ENCODE measurements at regions not wholly inside any gene's neighbourhood (a gene's known extent, or its start where the extent isn't known, plus 50 kb on each side); places are given as distances from the start of the nearest gene placed in this dataset.
"Not testable (repeated sequence)": the region's sequence is repeated elsewhere in the genome, so short reads cannot be mapped to it uniquely, and the experiment has no call there.

DNA sequence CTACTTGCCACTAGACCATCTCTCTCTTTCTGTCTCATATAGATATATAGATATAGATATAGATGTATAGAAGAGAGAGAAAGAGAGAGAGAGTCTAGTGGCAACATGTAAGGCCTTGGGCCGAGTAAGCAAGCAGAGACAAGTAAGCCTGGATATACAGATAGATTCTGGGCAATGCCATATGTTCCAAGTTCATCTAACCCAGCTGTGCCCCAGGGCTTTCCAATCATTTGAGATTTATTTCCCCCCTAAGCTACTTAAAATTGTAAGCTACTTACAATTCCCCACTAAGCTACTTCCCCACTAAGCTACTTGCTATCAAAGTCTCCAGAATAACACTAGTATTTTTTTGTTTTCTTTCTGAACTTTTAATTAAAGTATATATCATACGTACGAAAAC is 1094.1 kb downstream of the DNAJB9 start:
- no peak overlapping the region for H2AFZ ChIP-seq (ENCODE audit: control insufficient read depth, low read depth, low read length)
- no peak overlapping the region for H3K27ac ChIP-seq (ENCODE audit: control insufficient read depth, insufficient read depth)
- FAIRE-seq (no peak), DNase-seq (ENCODE audit: low read depth, low spot score) (no peak), ATAC-seq (no peak)
- H3K9me3 ChIP-seq (replicated peaks; ENCODE audit: control insufficient read depth, insufficient read depth, low read length) = no peaks in the 10 kb centered on the region
- in situ Hi-C loops (cut with MboI) (no loop called here), intact Hi-C loops (cut with micrococcal nuclease; ENCODE audit: unreplicated experiment) (no loop called here)
- 26% methylated on average over 3 of the region's 3 CpGs for WGBS (ENCODE audit: insufficient coverage, insufficient replicate concordance, low lambda C conversion rate, missing lambda C conversion rate)
- ChIA-PET POLR2A (no interaction called here), CTCF (no interaction called here), RAD21 (ENCODE audit: unreplicated experiment) (no interaction called here), SMC1A (ENCODE audit: uncharacterized antibody, unreplicated experiment) (interaction anchor here (0.6 kb wide), 1 partner anchor 20 kb away, joined by 3 read pairs; no protein-coding TSS in a partner anchor)
- H3K4me1 ChIP-seq (ENCODE audit: control insufficient read depth, insufficient read depth, low read length) = no peaks in the 10 kb centered on the region
- no peaks in the 10 kb centered on the region for H4K20me1 ChIP-seq (ENCODE audit: control insufficient read depth, insufficient read depth)
- no peak overlapping the region for H3K4me2 ChIP-seq (ENCODE audit: control insufficient read depth, insufficient read depth)
- H3K36me3 ChIP-seq (ENCODE audit: control insufficient read depth in 2 of 2, insufficient read depth in 2 of 2, low read length in 1 of 2) = no peaks in the 10 kb centered on the region
- no peaks in the 10 kb centered on the region for H3K27me3 ChIP-seq (replicated peaks in 1 of 2; ENCODE audit: control insufficient read depth in 2 of 2, insufficient read depth in 2 of 2, low read length in 1 of 2)
- no peak overlapping the region for H3K4me3 ChIP-seq
- TF ChIP-seq NFYA (IDR thresholded peaks at IDR 0.05; ENCODE audit: borderline replicate concordance, low read depth, low read length) = no peak
- TF ChIP-seq CBFB (IDR thresholded peaks at IDR 0.05; ENCODE audit: low read depth) = no peak
- TF ChIP-seq MXI1 (IDR thresholded peaks at IDR 0.05; ENCODE audit: low read depth, low read length) = no peak
- TF ChIP-seq IRF4 (IDR thresholded peaks at IDR 0.05; ENCODE audit: low read depth, low read length) = no peak
- no TSS peak for BruUV-seq (replicated peaks)
- H3K9ac ChIP-seq (ENCODE audit: control insufficient read depth, insufficient read depth, low read length) = no peak overlapping the region
- no peaks in the 10 kb centered on the region for H3K79me2 ChIP-seq (ENCODE audit: control insufficient read depth, insufficient read depth, low read length)

DNA sequence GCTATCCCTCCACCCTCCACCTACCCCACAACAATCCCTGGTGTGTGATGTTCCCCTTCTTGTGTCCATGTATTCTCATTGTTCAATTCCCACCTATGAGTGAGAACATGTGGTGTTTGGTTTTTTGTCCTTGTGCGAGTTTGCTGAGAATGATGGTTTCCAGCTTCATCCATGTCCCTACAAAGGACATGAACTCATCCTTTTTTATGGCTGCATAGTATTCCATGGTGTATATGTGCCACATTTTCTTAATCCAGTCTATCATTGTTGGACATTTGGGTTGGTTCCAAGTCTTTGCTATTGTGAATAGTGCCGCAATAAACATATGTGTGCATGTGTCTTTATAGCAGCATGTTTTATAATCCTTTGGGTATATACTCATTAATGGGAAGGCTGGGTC is 1117.6 kb downstream of the DNAJB9 start:
- DNase-seq (ENCODE audit: low read depth, low spot score); BruUV-seq (replicated peaks); H3K36me3 ChIP-seq (ENCODE audit: control insufficient read depth in 2 of 2, insufficient read depth in 2 of 2, low read length in 1 of 2); H3K9ac ChIP-seq (ENCODE audit: control insufficient read depth, insufficient read depth, low read length); in situ Hi-C loops (cut with MboI); RAD21 ChIA-PET (ENCODE audit: unreplicated experiment); ATAC-seq; intact Hi-C loops (cut with micrococcal nuclease; ENCODE audit: unreplicated experiment); H3K79me2 ChIP-seq (ENCODE audit: control insufficient read depth, insufficient read depth, low read length); H3K9me3 ChIP-seq (replicated peaks; ENCODE audit: control insufficient read depth, insufficient read depth, low read length); SMC1A ChIA-PET (ENCODE audit: uncharacterized antibody, unreplicated experiment); CTCF ChIA-PET; H3K27ac ChIP-seq (ENCODE audit: control insufficient read depth, insufficient read depth); FAIRE-seq; H4K20me1 ChIP-seq (ENCODE audit: control insufficient read depth, insufficient read depth); POLR2A ChIA-PET; H3K4me2 ChIP-seq (ENCODE audit: control insufficient read depth, insufficient read depth); H2AFZ ChIP-seq (ENCODE audit: control insufficient read depth, low read depth, low read length); H3K4me1 ChIP-seq (ENCODE audit: control insufficient read depth, insufficient read depth, low read length); H3K27me3 ChIP-seq (replicated peaks in 1 of 2; ENCODE audit: control insufficient read depth in 2 of 2, insufficient read depth in 2 of 2, low read length in 1 of 2); H3K4me3 ChIP-seq: not testable (repeated sequence)
- 71% methylated on average over 2 of the region's 2 CpGs for WGBS (ENCODE audit: insufficient coverage, insufficient replicate concordance, low lambda C conversion rate, missing lambda C conversion rate)

GRCh38 chr7:109692613-109693012 is 1122.9 kb downstream of the DNAJB9 start:
- CTCF ChIA-PET; H3K9me3 ChIP-seq (replicated peaks; ENCODE audit: control insufficient read depth, insufficient read depth, low read length); ATAC-seq; H3K36me3 ChIP-seq (ENCODE audit: control insufficient read depth in 2 of 2, insufficient read depth in 2 of 2, low read length in 1 of 2); H3K27ac ChIP-seq (ENCODE audit: control insufficient read depth, insufficient read depth); H2AFZ ChIP-seq (ENCODE audit: control insufficient read depth, low read depth, low read length); in situ Hi-C loops (cut with MboI); POLR2A ChIA-PET; H3K79me2 ChIP-seq (ENCODE audit: control insufficient read depth, insufficient read depth, low read length); RAD21 ChIA-PET (ENCODE audit: unreplicated experiment); intact Hi-C loops (cut with micrococcal nuclease; ENCODE audit: unreplicated experiment); FAIRE-seq; H3K4me3 ChIP-seq; H3K9ac ChIP-seq (ENCODE audit: control insufficient read depth, insufficient read depth, low read length); H4K20me1 ChIP-seq (ENCODE audit: control insufficient read depth, insufficient read depth); DNase-seq (ENCODE audit: low read depth, low spot score); H3K27me3 ChIP-seq (replicated peaks in 1 of 2; ENCODE audit: control insufficient read depth in 2 of 2, insufficient read depth in 2 of 2, low read length in 1 of 2); H3K4me2 ChIP-seq (ENCODE audit: control insufficient read depth, insufficient read depth); BruUV-seq (replicated peaks); H3K4me1 ChIP-seq (ENCODE audit: control insufficient read depth, insufficient read depth, low read length): not testable (repeated sequence)
- SMC1A ChIA-PET (ENCODE audit: uncharacterized antibody, unreplicated experiment) = interaction anchor here (0.8 kb wide), 1 partner anchor 1141 kb away, joined by 4 read pairs; no protein-coding TSS in a partner anchor
- WGBS (ENCODE audit: insufficient coverage, insufficient replicate concordance, low lambda C conversion rate, missing lambda C conversion rate) = 12% methylated on average over 4 of the region's 4 CpGs
